Inflammatory macrophage (primary cell): ENCODE measurements at regions not wholly inside any gene's neighbourhood (a gene's known extent, or its start where the extent isn't known, plus 50 kb on each side); places are given as distances from the start of the nearest gene placed in this dataset.
"Not testable (repeated sequence)": the region's sequence is repeated elsewhere in the genome, so short reads cannot be mapped to it uniquely, and the experiment has no call there.

Experiments
- DNase-seq, 2 donors: peaks; one replicate each; pipeline ENCODE4 v3.0.0-alpha.2; 2020 to 2022

DNA sequence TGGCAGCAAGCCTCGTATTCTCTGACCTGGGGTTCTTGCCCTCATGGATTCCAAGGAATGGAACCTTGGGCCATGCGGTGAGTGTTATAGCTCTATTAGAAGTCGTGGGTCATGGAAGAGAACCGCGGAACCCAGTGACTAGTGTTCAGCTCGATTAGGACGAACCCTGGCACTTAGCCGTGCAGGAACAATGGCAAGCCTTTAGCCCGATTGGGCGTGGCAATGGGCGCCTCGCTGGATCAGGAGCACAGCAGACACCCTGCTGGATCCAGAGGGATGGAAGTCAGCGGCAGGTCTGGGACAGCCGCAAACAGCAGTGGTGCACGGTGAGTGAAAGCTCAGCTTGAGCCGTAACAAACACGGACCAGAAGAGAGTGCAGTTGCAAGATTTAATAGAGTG is 1053.9 kb upstream of the SLIT2 start:
- not testable (repeated sequence) for DNase-seq

DNA sequence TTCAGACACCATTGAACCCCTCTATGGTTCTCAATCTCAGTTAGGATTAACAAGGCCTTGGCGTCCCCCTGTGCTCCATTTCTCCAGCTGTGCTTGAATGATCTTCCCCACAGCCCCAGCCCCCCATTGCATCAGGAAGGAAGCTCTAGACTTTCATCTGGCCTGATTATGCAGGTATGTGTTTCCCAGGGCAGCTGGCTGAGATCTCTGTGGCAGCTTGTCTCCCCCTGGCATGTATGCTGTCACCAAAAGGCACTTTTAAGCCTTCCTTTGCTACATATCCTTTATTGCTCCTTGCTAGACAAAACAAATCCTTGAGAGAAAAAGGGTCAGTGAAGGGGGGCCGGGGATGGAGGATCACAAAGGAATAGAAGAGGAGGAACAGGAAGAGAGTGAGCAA is 1056.0 kb upstream of the SLIT2 start:
- no peak for DNase-seq

GRCh38 chr4:19194672-19195071 is 1057.0 kb upstream of the SLIT2 start:
- no peak for DNase-seq

GRCh38 chr4:19193274-19193981 is 1058.3 kb upstream of the SLIT2 start:
- no peak for DNase-seq

DNA sequence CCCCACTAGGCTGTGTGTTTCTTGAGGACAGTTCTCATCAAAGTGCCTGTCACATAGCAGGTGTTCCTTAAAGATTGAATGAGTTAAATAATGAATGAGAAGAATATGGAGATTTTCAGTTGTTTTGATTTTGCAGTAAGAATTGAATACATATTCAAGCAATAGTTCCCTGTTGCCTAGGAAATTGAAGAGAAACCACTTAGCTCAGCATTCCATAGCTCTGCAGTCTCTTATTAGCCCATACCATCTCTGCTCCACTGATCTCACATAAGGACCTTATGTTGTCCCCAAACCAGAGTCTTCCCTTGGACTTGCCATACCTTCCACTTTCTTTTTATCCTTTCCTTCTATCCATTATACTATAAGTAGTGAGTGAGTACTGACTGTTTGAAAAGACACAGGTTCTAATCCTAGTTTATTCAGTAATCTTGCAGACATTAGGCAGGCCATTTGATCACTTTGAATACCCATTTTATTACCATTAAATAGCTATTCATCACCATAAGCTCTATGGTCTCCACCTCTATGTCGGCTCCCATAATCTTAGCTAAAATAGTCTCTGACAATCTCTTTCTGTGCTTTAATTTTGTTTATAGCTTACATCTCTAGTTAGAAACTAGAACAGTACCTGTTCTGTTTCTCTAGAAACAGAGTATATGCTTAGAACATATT is 1059.6 kb upstream of the SLIT2 start:
- DNase-seq = no peak

DNA sequence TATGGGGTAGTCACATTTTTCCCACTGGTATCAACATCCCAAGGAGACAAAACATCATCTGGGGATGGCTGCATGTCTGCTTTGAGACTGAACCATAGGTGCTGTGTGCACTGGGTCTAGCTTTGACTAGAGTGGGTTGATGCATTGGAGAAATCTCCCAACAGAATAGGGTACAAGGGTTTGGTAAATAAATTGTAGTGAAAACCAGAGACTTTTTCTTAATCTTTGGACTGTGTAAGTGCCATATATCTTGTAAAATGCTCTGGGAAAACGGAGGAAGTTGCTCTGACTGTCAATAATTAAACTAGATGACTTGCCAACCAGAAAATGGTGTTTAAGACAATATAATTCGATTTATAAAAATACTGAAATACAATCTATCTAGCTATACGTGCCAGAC is 1064.0 kb upstream of the SLIT2 start:
- no peak for DNase-seq

GRCh38 chr4:19187096-19187495 is 1064.6 kb upstream of the SLIT2 start:
- DNase-seq = no peak

DNA sequence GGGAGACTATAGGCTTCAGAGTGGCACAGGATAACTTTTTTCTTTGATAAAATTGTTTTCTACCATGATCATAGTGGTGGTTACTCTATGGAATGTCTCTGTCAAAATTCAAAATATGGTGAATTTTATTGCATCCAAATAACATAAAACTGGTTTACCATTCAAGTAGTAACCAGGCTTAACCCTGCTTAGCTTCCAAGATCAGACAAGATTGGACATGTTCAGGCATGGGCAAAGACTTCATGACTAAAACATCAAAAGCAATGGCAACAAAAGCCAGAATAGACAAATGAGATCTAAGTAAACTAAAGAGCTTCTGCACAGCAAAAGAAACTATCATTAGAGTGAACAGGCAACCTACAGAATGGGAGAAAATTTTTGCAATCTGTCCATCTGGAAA is 1070.1 kb upstream of the SLIT2 start:
- DNase-seq = not testable (repeated sequence)

GRCh38 chr4:19178835-19179234 is 1072.9 kb upstream of the SLIT2 start:
- DNase-seq = no peak

DNA sequence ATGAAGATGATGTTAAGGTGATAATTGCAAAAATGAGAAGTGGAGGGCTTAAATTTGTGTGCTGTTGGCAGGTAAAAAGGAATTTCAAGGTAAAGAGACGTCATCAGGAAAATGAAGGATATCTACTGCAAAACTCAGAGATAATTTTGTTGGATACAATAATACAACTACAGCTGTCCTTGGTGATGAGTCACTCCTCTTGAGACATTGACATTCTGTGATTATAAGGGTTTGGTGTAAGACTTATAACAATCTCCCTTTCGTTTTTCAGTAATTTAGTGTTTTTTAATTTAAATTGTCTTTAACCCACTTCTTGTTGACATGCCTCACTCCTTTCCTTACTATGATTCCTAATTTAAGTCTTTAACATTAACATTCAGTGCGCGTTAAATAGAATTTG is 1074.1 kb upstream of the SLIT2 start:
- no peak for DNase-seq

DNA sequence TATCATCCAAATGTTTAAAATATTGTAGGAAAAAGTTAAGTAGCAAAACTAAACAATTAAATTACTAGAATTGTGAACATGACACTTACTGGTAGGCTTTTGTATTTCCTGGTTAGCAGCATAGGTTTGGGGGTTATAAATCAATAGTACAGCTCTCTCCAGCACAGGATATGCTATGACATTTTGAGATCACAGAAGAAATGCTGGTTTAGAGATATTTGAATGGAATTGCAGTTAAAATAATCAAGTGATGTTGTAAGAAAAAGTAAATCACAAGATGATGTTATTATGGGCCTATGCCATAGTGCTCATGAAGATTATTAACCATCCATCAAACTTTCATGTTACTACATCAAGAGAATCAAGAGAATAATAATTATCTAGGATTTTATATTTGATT is 1079.9 kb upstream of the SLIT2 start:
- no peak for DNase-seq

- DNase-seq = no peak
These were observed 1084.4 kb upstream of the SLIT2 start for GRCh38 chr4:19167311-19167710.

DNA sequence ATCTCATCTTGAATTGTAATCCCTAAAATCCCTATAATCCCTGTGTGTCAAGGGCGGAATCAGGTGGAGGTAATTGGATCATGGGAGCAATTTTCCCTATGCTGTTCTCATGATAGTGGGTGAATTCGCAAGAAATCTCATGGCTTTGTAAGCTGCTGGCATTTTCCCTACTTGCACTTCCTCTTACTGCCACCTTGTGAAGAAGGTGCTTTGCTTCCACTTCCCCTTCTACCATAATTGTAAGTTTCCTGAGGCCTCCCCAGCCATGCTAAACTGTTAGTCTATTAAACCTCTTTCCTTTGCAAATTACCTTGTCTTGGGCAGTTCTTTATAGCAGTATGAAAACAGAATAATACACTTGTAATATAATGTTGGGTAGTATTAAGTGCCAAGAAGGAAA is 1087.4 kb upstream of the SLIT2 start:
- DNase-seq = no peak

GRCh38 chr4:19159874-19160273 is 1091.8 kb upstream of the SLIT2 start:
- DNase-seq = no peak

DNA sequence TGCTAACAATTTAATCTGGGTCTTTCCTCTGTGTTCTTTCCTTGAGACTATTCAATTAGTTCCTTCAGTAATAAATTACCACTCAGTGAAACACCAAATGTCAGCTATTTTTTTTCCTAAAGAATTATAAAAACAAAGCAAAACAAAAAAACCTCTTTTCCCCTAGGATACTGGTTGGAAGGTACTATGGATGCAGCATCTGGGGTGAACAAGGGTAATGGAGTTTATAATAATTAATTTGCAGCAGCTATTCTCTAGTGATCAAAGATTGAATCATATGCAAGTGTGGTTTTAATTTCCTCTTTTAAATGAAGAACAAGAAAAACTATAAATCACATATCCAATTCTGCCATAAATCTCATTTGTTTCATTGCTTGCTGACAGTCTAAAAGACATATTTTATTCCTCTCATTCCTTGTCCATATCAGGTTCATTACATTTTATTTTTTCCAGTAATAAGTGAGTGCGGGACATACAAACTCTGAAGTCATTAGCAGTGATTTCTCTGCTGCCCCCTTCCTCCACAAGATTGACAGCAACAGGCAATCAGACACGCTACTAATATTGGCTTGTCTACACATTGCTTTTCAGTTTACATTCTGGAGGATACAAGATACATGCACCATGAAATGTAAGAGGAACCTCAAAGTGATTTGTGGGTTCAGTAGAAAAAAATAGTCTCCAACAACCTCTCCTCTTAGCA is 1093.4 kb upstream of the SLIT2 start:
- no peak for DNase-seq

GRCh38 chr4:19156786-19157185 is 1094.9 kb upstream of the SLIT2 start:
- DNase-seq = no peak

DNA sequence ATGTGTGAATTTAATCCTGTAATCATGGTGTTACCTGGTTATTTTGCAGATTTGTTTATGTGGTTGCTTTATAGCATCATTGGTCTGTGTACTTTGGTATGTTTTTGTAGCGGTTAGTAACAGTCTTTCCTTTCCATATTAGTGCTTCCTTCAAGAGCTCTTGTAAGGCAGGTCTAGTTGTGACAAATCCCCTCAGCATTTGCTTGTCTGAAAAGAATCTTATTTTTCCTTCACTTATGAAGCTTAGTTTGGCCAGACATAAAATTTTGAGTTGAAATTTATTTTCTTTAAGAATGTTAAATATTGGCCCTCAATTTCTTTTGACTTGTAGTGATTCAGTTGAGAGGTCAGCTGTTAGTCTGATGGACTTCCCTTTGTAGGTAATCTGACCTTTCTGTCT is 1096.1 kb upstream of the SLIT2 start:
- DNase-seq = no peak

DNA sequence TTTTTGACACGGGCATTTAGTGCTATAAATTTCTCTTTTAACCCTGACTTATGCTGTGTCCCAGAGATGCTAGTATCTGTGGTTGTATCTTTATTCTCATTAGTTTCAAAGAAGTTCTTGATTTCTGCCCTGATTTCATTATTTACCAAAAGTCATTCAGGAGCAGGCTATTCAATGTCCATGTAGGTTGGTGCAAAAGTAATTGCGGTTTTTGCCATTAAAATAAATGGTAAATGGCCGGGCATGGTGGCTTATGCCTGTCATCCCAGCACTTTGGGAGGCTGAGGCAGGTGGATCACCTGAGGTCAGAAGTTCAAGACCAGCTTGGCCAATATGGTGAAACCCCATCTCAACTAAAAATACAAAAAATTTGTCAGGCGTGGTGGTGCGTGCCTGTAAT is 1097.4 kb upstream of the SLIT2 start:
- DNase-seq = not testable (repeated sequence)

DNA sequence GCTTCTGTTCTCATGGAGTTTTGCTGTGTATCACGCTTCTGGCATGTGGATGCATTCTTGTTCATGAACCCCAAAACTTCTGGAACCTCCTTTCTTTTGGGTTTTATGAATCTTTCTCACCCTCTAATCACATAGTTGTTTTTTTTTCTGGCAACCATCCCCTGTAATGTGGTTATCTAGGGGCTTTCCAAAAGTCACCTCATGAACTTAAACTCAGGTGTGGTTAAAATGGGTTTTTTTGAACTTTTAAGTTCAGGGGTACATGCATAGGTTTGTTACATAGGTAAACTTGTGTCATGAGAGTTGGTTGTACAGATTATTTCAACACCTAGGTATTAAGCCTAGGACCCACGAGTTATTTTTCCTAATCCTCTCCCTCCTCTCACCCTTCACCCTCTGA is 1099.4 kb upstream of the SLIT2 start:
- DNase-seq = no peak

DNA sequence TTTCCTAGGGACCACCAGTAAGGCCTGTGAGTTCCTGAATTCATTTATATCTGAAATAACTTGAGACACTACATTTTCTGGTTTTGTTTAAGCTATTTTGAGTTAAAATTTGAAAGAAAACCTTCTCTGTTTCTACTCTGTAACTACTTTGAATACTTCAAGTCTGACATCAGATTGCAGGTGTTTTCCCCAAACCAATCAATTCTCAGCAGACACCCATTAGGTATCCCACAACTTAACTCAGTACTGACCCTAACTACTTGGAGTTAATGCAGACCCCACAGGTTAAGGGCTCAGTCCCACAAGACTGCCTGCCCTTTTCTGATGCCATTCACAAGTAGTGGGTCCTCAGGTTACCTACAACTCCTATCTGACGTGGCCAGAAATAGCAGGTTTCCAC is 1100.0 kb upstream of the SLIT2 start:
- DNase-seq = no peak

- no peak for DNase-seq
These were observed 1105.7 kb upstream of the SLIT2 start for GRCh38 chr4:19146038-19146437.

GRCh38 chr4:19135895-19136633 is 1114.5 kb upstream of the LCORL start:
- DNase-seq = no peak

DNA sequence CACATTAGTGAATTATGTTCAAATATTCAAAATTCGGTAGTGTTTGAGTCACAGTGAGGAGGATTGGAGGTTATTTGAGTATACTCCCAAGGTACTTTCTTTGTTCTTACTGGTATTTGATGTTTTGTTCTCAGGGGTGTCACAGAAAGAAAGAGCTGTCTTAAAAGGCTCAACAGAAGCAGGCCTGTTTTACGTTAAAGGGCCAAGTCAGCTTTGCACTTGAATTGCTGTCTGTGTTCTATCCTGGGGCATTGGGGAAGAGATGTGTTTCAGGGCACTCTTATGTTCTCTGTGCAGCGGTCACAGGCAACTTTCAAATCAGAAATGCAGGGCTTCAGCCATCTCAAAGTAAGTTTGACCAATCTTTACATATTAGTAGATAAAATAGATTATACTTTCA is 1113.1 kb upstream of the LCORL start:
- DNase-seq = no peak
